GM21825 (cell line): ENCODE measurements at regions not wholly inside any gene's neighbourhood (a gene's known extent, or its start where the extent isn't known, plus 50 kb on each side); places are given as distances from the start of the nearest gene placed in this dataset.

Source experiments
- ATAC-seq: cut with Tn5 transposase; IDR thresholded peaks from one replicate; pipeline ENCODE4 v1.9.1; 2021; ENCODE audit warnings: mild to moderate bottlenecking, moderate library complexity; ENCODE audit not compliant: unreplicated experiment

DNA sequence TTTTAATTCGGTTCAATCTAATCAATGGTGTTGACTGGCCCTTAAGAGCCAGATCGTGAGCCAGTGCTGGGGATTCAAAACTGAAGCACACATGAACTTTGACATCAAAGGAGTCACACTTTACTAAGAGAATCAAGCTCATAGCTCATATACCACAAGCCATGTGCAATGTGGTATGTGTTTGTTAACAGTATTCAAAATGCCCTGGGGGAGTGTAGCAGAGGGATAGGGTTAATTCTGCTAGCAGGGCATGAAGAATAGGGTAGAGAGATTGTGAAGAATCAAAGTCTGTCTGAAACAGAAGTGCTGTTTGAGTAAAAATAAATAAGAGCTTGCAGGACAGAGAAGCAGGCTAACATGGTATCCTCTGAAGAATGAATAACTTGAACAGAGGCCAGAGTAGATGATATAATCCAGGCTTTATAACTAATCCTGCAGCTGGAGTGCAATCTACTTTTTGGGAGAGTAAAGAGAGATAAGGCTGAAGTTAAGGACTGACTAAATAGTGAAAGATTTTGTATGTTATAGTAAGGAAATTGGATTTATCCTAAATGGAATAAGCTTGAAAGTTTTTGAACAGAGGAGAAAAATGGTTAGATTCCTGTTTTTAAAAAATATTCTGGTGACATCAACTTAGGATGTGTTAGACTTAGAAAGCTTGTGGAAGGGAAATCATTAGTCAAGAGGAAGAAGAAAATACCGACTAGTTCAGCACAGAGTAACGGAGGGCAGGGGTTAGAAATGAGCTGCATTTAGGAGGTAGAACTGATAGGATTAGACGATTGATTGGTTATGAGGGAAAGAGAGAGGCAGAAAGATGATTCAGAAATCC is 292.0 kb downstream of the NFKBIZ start:
- no peak for ATAC-seq

DNA sequence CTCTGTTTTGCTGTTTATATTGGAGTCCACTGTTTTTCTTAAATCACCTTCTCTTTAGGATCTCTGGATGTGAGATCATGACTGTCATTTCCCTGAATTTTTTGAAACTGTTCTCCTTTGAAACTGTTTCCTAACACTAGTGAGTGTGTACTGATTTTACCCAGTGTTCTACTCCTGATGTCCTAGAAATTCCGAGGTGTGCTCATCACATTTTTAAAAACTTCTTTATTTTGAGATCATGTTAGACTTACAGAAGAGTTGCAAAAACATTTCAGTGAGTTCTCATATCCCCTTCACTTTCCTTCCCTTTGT is 292.6 kb downstream of the NFKBIZ start:
- no peak for ATAC-seq

DNA sequence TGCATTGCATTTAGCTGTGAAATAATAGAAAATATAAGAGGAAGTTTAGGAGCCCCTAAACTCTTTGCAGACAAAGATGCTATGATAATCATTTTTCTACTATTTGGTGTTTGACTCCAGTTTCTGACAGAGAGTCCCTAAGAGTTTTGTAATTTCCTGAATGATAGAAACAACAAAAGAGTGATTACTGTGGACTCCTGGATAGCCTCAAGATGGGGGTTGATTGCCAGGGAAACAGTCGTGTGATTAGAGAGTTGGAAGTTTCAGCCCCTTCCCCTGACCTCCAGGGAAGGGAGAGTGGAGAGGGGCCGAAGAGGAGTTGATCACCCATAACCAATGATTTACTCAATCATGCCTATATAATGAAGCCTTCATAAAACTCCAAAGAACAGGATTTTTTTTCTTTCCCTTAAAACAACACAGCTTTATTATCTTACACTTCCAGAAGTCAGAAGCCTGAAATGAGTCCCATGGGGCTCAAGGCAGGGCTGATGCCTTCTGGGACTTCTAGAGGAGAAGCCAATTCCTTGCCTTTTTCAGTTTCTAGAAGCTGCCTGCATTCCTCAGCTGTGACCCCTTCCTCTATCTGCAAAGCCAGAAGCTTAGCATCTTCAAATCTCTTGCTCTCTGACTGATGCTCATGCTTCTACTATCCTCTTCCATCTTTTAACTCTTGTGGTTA is 292.3 kb upstream of the ZPLD1 start:
- no peak for ATAC-seq

DNA sequence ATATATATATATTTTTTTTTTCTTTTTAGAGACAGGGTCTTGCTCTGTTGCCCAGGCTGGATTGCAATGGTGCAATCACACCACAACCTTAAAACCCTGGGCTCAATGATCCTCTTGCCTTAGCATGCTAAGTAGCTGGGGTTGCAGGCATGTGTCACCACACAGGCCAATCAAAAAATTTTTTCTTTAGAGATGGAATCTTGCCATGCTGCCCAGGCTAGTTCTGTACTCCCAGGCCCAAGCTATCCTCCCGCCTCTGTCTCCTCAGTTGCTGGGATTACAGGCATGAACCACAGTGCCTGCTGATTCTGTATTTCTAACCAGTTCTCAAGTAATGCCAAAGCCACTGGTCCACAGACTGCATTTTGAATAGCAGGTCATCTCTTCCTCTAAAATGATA is 291.3 kb upstream of the ZPLD1 start:
- no peak for ATAC-seq

DNA sequence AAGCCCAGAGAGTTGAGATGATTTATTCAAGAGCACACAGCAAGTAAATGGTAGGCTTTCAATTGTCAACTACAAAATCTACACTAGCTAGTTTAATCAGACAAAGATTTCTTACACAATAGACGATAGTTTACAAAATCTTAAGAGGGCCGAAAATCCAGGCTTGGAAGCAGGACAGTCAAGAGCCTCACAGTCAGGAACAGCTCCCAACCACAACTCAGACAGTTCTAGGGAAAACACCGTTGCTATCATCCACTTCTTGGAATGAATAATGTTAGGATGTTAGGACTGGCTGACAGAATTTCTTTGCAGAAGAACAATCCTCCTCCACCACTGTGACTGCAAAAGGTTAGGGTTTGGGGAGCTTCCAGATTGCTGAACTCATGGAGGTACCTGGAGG is 290.8 kb upstream of the ZPLD1 start:
- no peak for ATAC-seq

DNA sequence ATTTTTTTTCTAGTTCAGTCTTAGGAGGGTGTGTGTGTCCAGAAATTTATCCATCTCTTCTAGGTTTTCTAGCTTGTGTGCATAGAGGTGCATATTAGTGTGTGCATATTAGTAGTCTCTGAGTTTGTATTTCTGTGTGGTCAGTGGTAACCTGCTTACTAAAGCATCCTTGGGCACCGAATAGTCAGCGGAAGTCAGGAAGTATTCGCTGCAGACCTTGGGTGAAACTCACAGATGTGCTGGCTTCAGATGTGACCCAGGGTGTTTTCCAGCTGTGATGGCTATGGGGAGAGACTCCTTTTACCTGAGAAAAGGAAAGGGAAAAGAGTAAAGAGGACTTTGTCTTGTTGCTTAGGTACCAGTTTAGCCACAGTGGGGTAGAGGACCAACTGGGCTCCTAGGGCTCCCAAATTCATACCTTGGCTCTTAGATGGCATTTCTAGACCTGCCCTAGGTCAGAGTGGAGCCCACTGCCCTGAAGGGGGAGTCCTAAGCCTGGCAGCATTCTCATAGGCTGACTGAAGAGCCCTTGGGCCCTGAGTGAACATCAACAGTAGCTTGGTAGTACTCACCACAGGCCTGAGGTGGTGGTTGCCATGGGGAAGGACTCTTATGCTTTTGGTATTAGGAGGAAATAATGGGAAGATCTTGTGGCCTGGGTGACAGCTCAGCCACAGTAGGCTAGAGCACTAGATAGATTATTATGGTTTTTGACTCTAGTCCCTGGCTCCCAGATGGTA is 286.0 kb upstream of the ZPLD1 start:
- ATAC-seq: no peak

DNA sequence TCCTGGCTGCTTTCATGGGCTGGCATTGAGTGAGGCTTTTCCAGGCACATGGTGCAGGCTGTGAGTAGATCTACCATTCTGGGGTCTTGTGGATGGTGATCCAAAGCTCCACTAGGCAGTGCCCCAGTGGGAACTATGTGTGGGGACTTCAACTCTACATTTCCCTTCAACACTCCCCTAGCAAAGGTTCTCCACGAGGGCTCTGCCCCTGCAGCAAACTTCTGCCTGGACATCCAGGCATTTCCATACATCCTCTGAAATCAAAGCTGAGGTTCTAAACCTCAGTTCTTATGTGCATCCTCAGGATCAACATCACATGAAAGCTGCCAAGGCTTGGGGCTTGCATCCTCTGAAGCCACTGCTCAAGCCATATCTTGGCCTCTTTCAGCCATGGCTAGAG is 282.9 kb upstream of the ZPLD1 start:
- ATAC-seq: no peak

DNA sequence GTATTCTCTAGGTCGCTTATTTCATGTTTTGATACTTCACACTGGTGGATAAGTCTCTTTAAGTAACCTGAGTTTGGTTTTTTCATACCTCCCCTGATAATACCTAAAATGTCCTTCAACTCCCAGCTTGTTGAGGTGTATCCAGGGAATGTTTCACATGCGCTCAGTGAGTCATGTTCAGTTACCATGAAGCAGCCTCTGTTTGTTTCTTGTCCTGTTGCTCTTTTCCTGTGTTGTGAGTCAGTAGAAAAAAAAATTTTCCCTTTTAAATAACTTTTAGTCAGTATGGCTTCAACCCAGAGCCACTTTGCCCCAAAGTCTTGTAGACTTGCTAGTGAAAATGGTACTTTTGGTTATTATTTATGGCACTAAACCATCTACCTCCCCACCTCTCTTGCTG is 278.4 kb upstream of the ZPLD1 start:
- ATAC-seq: no peak

DNA sequence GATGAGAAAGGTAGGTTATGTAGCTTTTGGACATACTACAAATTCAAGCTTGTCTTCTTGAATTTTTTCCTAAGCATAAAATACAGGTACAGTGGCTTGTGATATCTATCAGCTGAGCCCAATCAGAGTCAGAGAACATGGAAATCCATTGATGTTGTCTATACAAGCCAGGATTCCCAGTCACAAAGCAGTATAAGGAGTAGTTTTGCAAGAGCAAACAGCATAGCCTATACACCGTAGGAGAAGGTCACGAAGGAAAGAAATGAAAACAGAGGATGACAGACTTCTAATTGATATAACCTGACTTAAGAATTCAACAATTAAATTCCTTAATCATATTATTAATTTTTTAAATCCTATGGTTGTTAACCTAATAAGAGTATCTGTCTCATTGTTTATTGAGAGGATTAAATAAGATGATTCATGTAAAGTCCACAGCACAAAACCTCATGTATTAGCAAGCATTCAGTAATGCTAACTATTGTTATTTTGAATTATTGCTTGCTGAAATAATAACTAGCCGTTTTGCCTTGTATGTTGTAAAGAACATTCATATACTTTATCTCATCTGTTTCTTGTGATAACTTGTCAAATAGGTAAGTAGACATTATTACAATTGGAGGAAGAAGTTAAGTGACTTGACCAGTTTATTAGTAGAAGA is 276.6 kb upstream of the ZPLD1 start:
- ATAC-seq: no peak

DNA sequence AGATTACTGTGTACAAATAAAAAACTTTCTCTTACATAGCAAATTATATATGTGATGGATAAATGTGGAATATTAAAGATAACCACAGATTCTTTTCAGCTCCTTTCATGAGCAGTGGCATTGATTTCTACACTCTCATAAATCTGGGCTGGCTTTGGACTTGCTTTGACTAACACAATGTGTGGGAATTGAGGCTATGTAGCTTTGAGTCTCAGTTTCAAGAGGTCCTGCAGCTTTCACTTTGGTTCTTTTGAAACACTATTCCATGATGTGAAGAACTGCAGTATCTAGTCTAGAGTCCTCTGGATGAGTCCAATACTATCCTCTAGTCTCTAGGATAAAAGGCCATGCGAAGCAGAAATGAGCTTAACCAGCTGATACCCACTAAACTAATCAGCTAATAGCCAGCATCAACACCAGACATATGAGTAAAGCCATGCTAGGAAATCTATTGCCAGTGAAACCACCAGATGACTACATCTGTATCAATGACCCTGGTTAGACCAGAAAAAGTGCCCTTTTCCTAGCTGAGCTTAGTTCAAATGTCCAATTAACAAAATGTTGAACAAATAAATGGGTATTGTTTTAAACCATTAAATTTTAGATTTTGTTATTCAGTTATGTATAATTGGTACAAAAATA is 274.9 kb upstream of the ZPLD1 start:
- ATAC-seq: no peak

DNA sequence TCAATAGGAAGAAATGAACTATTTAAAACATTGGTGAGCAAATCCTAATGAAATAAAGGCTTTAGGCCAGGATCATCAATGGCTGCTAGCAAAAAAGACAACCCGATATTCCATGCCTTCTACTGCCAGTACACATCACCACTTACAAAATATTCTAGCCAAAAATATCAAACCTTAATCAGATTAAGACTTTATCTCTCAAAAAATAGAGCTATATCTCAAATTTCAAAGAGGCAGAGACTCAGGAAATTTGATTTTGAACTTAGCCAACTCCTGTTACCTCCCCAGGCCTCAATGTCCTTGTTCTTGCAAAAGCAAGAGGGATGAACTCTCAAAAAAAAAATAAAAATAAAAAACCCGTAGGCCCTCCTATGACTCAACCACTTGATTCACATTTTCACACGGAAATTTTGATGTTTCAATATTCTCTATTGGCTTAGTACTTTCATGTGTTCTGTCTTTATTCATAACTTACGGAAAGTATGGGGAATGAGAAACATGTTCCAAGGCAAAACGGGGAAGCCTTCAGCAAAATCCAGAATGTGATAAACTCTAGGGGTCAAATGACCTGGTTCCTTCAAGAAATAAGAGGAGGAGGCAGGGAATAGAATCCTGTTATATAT is 273.3 kb upstream of the ZPLD1 start:
- no peak for ATAC-seq

DNA sequence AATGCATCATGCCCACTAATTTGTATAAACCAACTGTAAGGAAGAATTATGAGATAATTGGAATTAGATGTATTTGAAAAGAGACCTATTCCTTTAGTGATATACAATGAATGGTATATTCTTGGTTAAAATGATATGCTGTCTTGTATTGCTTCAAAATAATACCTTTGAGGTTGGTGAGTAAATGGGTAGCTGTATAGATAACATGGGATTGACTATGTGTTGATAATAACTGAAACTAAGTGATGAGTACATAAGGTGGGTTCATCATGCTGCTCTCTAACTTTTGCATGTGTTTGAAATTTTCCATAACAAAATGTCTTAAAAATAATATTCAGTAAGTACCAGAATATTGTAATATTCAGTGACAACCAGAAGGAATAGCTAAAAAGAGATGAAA is 272.6 kb upstream of the ZPLD1 start:
- no peak for ATAC-seq

DNA sequence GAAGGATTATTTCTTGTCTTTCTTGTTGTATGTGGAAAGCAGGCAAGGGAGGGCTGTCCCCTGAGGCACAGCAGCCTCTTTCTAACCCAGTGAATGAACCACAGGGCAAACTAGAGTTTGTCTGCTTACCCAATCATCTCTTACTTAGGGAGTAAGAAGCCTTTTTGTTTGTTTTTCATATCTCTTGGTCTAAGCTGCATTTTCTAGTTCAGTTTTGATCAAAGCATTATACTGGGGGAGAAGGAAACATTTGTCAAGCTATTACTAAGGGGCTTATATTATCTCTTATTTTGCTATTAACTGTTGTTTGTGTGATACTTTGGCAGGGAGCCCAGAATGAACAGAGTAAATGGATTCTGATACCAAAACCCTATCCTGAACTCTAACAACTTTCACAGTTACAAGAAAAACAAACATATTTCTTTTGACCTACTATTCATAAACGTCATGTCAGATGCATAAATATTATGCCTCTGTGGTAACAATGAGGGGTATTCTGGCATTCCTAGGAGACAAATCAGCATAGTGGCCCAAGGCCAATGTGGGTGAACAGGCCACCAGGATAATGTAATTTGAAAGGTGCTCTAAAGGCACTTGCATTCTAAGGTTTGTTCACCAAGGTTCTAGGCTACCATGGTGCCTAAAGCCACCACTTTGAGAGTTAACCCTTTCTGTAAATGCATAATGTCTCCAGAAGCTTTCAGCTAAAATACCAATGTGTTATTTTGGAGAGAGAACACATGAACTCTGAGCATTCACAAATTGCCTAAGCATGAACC is 271.6 kb upstream of the ZPLD1 start:
- ATAC-seq: no peak

DNA sequence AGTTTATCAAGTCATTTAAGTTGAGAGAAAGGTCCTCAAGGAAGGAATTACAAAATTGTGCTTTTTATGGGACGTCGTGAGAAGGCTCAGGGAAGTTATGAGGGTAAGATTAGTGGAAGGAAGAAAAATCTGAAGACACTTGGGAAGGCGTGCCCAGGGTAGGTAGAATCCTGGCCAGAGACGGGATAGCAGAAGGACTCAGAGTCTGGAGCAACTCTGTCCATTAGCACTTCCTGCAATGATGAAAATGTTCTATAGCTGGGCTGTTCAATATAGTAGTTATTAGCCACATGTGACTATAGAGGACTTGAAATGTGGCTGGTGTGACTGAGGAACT is 271.0 kb upstream of the ZPLD1 start:
- ATAC-seq: no peak

DNA sequence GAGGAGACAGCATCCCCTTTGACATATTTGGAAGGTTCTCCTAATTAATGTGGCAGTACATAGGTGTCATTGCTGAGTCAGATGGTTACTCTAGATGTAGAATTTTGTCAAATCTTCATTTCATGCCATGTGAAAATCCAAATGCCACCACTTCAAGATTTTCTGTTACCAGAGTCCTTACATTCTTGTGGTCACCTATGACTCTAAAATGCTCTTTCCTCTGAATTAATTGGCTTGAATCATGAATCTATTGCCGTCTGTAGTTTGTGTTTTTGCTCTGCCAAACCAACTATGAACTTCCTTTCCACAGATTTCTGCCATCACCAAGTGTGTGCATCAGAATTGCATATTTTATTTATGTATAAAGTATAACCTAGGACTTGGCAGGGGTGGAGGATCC is 269.4 kb upstream of the ZPLD1 start:
- no peak for ATAC-seq

DNA sequence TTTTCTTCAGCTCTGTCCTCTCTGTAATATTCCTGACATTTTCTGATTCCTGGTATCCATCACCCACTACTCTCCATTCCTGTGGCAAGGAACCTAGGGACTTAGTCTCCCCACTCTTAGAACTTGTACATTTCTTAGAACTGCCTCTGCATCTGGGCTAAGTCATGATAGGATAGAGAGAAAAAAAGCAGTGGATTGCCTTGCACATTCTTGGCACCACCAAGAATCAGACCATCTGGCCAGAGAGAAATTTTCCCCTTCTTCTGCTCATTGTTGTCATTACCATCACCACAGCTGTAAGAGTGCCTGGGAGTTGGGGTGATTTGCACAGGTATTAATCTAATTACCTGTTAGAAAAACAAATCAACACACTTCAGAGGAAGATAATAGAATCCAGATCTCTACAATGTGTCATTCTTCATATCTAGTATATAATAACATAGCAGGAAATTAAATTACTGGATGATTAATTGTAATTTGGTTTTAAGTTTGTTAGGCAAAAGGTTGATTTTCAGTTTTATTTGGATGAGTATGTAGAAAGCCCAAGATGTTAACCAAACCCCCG is 264.8 kb upstream of the ZPLD1 start:
- ATAC-seq: no peak

DNA sequence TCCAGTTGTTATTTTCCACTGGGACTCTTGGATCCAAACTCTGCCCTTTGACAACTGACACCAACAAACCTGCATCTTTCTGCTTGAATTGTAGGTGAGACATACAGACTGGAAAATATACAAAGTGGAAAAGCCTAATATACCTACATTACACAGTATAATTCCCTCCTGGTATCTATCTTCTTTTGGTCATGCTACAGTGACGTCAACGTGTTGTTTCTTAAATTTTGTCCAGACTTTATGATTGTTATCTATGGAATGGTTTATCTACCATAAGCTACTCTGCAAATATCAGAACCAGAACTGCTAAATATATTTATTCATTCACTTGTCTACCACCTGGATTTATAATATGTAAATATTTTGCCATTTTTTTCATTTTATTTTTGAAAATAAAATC is 264.3 kb upstream of the ZPLD1 start:
- ATAC-seq: no peak

DNA sequence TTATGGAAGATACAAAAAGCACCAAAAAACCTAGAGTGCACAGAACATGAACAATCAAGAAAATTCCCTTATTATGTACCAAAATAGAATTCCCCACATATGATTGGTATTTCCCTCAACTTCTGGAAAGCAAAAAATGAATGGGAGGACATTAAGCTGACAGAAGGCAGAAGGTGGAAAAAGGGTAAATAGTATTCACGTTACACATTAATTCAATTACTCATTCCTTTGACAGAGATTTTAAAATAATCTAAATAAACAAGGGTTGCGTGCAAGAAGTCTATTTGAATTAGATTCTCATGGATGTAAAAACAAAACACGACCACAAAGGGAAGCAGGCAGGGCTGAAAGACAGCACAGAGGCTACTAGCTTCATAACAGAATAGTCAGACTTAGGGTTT is 260.5 kb upstream of the ZPLD1 start:
- ATAC-seq: no peak

DNA sequence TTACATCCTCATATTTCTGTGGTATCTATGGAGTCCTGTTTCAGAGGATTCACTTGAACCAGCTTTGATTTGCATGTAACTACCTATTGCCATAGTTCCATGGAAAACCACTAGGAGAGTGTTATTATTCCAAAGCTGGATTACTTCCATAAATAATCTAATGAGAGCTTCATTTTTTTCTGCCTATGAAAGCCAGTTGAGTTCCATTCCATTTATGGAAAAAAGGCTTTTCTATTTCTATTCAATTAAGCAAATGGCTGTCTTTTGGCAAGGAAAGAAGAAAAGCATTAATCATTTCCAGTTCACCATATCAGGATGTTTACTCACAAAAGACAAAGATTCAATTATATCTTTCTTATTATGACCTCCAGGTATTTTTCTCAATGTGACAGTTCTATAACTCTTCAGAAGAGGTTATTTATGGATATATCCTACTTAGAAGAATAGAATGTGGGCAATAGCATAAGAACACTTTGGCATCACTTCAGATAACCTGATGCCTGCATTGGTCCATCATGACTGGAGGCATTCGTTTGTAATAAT is 259.9 kb upstream of the ZPLD1 start:
- ATAC-seq: no peak
